Endothelial cell of umbilical vein (primary cell): ENCODE measurements at regions not wholly inside any gene's neighbourhood (a gene's known extent, or its start where the extent isn't known, plus 50 kb on each side); places are given as distances from the start of the nearest gene placed in this dataset.

ENCODE experiments used
- BruUV-seq: library from RNA; stranded (reverse); fragments of 400-500 nt; replicated peaks from 2 replicates; lab custom pipeline; 2021; lab: Mats Ljungman, UMichigan
- CTCF ChIA-PET: fragments of 300-600, 350-600 bp; sonication (Branson Sonifier 250); formaldehyde crosslinking; loops from one replicate; lab custom pipeline; 2021; ENCODE audit warnings: antibody characterized with exemption, inconsistent platforms; lab: Charles Lee
- POLR2A ChIA-PET: fragments of 300-600, 350-600 bp; sonication (Branson Sonifier 250); formaldehyde crosslinking; loops from one replicate; lab custom pipeline; 2021; ENCODE audit warnings: antibody characterized with exemption, inconsistent platforms; lab: Charles Lee
- DNase-seq: peaks from one replicate; pipeline ENCODE4 v3.0.0-alpha.2; 2011; ENCODE audit warnings: low read depth, low spot score
- FAIRE-seq: peaks from 2 replicates; lab custom pipeline; 2011; peaks lifted over from hg19 to GRCh38; lab: Jason Lieb, UNC
- H2AFZ ChIP-seq: 2 replicates; pipeline ENCODE4 v1.6.0; 2012; ENCODE audit warnings: low read depth, low read length, control low read depth, inconsistent platforms
- H3K27ac ChIP-seq: 2 replicates; pipeline ENCODE4 v1.5.1; 2011; ENCODE audit warnings: low read depth, mild to moderate bottlenecking, control low read depth, low read length, moderate library complexity; ENCODE audit not compliant: insufficient read depth
- H3K27me3 ChIP-seq, 2 experiments: 2 replicates each; pipeline versions ENCODE4 v1.6.0 to v1.6.1; 2011; ENCODE audit warnings: low read length in 2 of 2, mixed read lengths in 1 of 2; ENCODE audit not compliant: control insufficient read depth in 2 of 2, insufficient read depth in 2 of 2
- H3K36me3 ChIP-seq, 2 experiments: 2 replicates in 1 of 2; 3 replicates in 1 of 2; pipeline ENCODE4 v1.5.1; 2011; ENCODE audit warnings: low read length in 2 of 2, mild to moderate bottlenecking in 1 of 2, moderate library complexity in 1 of 2; ENCODE audit not compliant: control insufficient read depth in 2 of 2, insufficient read depth in 2 of 2; ENCODE audit errors: extremely low read depth in 1 of 2
- H3K4me1 ChIP-seq: 3 replicates; pipeline ENCODE4 v1.5.1; 2011; ENCODE audit warnings: mild to moderate bottlenecking, low read length; ENCODE audit not compliant: control insufficient read depth, insufficient read depth; ENCODE audit errors: extremely low read depth
- H3K4me2 ChIP-seq: 2 replicates; pipeline ENCODE4 v1.6.1; 2011; ENCODE audit warnings: low read length, control low read depth, mixed read lengths; ENCODE audit not compliant: insufficient read depth
- H3K4me3 ChIP-seq, 3 experiments: fragments of 200-600 bp in 1 of 3; sonication (generic), shearing (Covaris generic) in 1 of 3; replicated peaks in 1 of 3; 2 replicates each; pipeline ENCODE4 v1.5.1; 2011 to 2016; ENCODE audit warnings: control low read depth in 3 of 3, low read length in 3 of 3, mild to moderate bottlenecking in 2 of 3, inconsistent platforms in 1 of 3, low read depth in 1 of 3, moderate library complexity in 1 of 3; ENCODE audit not compliant: insufficient read depth in 1 of 3
- H3K79me2 ChIP-seq: 2 replicates; pipeline ENCODE4 v1.6.0; 2012; ENCODE audit warnings: low read length, inconsistent platforms; ENCODE audit not compliant: control insufficient read depth, insufficient read depth
- H3K9ac ChIP-seq: replicated peaks from 2 replicates; pipeline ENCODE3; 2011; ENCODE audit warnings: low read length, control low read depth; ENCODE audit not compliant: insufficient read depth; ENCODE audit errors: extremely low read depth
- H3K9me1 ChIP-seq: replicated peaks from 3 replicates; pipeline ENCODE4 v1.6.0; 2011; ENCODE audit warnings: mild to moderate bottlenecking, low read length; ENCODE audit not compliant: control insufficient read depth, insufficient read depth; ENCODE audit errors: extremely low read depth
- H3K9me3 ChIP-seq: replicated peaks from 2 replicates; pipeline ENCODE4 v1.5.1; 2012; ENCODE audit warnings: low read length, inconsistent platforms; ENCODE audit not compliant: control insufficient read depth, insufficient read depth
- H4K20me1 ChIP-seq: replicated peaks from 2 replicates; pipeline ENCODE3; 2011; ENCODE audit warnings: mild to moderate bottlenecking, low read length; ENCODE audit not compliant: control insufficient read depth, insufficient read depth; ENCODE audit errors: extremely low read depth
- CTCF ChIP-seq, 2 donors: IDR thresholded peaks; 1 replicate in 1 of 2; 2 replicates in 1 of 2; pipeline ENCODE4 v1.5.1; 2011; ENCODE audit warnings: low read length in 2 of 2, mild to moderate bottlenecking in 2 of 2, moderate library complexity in 2 of 2, control low read depth in 1 of 2, inconsistent platforms in 1 of 2, low read depth in 1 of 2; ENCODE audit not compliant: insufficient read depth in 1 of 2; ENCODE audit errors: extremely low read depth in 1 of 2
- EZH2 ChIP-seq: IDR thresholded peaks from 2 replicates; pipeline ENCODE4 v1.6.1; 2012; ENCODE audit warnings: borderline replicate concordance, low read depth, mild to moderate bottlenecking, moderate library complexity, low read length, inconsistent platforms; ENCODE audit not compliant: severe bottlenecking
- FOS ChIP-seq: IDR thresholded peaks from 2 replicates; pipeline ENCODE4 v1.6.1; 2011; ENCODE audit warnings: mild to moderate bottlenecking, low read length, moderate library complexity, borderline replicate concordance; ENCODE audit not compliant: insufficient read depth
- GATA2 ChIP-seq: IDR thresholded peaks from 2 replicates; pipeline ENCODE4 v1.7.0; 2011; ENCODE audit warnings: low read depth, mild to moderate bottlenecking, moderate library complexity, mixed read lengths, low read length; ENCODE audit not compliant: insufficient read length, insufficient read depth
- JUN ChIP-seq: IDR thresholded peaks from 2 replicates; pipeline ENCODE4 v1.6.1; 2011; ENCODE audit warnings: borderline replicate concordance, low read depth; ENCODE audit not compliant: insufficient read length, insufficient read depth
- MAX ChIP-seq: IDR thresholded peaks from 2 replicates; pipeline ENCODE4 v1.6.1; 2011; ENCODE audit not compliant: insufficient read depth, insufficient read length
- MYC ChIP-seq: IDR thresholded peaks from one replicate; pipeline ENCODE4 v1.6.1; 2011; ENCODE audit warnings: mild to moderate bottlenecking, low read depth, low read length
- POLR2A ChIP-seq: IDR thresholded peaks from 2 replicates; pipeline ENCODE4 v1.6.1; 2012; ENCODE audit warnings: low read depth, mild to moderate bottlenecking, control low read depth, low read length
- POLR2AphosphoS5 ChIP-seq: IDR thresholded peaks from 2 replicates; pipeline ENCODE4 v1.6.1; 2012; ENCODE audit warnings: low read depth, mild to moderate bottlenecking, control low read depth, low read length, moderate library complexity; ENCODE audit not compliant: insufficient read depth
- dilution Hi-C: fragments of 300-500 bp; cut with MboI; formaldehyde crosslinking; loops from one replicate; pipeline ENCODE4 v1.15.0; 2019; ENCODE audit warnings: low sequenced_read_pairs; ENCODE audit not compliant: extremely low pct_ligation_motif_present
- intact Hi-C: fragments of 100-400 bp; cut with micrococcal nuclease; formaldehyde crosslinking; loops from one replicate; pipeline ENCODE4 v1.10.0; 2022

GRCh38 chr13:106107061-106107460 is 428.4 kb downstream of the EFNB2 start:
- Histone ChIP-seq H3K9me3 (no peaks in the 10 kb centered on the region), H2AFZ (no peak overlapping the region), H3K36me3 (no peaks in the 10 kb centered on the region), H3K27me3 (no peaks in the 10 kb centered on the region), H3K27ac (no peak overlapping the region), H3K9me1 (no peaks in the 10 kb centered on the region), H3K4me1 (peaks cover 40% of the 10 kb centered on the region), H3K79me2 (no peaks in the 10 kb centered on the region), H3K9ac (no peak overlapping the region), H3K4me3 (no peak overlapping the region), H3K4me2 (no peak overlapping the region), H4K20me1 (no peaks in the 10 kb centered on the region)
- ChIA-PET CTCF (interaction anchor here (1.0 to 1.4 kb wide), 3 partner anchors 10 to 42 kb away, joined by 4 to 6 read pairs (median 4); no protein-coding TSS in a partner anchor), POLR2A (no interaction called here)
- FAIRE-seq (no peak), DNase-seq (no peak)
- TF ChIP-seq CTCF (IDR thresholded peaks at IDR 0.05; ENCODE audit: extremely low read depth in 1 of 2, insufficient read depth in 1 of 2, low read depth in 1 of 2, low read length in 2 of 2), result no peak
- no peak for TF ChIP-seq MAX
- TF ChIP-seq EZH2, result no peak
- TF ChIP-seq JUN, result no peak
- no peak for TF ChIP-seq POLR2A
- no peak for TF ChIP-seq FOS
- TF ChIP-seq MYC, result no peak
- no peak for TF ChIP-seq GATA2
- TF ChIP-seq POLR2AphosphoS5, result no peak
- BruUV-seq, result no TSS peak
- dilution Hi-C loops, result no loop called here
- intact Hi-C loops, result no loop called here
